ENCODE measurements at regions not wholly inside any gene's neighbourhood (a gene's known extent, or its start where the extent isn't known, plus 50 kb on each side); places are given as distances from the start of the nearest gene placed in this dataset.

GRCh38 chr18:38368246-38368645 is 802.6 kb upstream of the CELF4 start:
- no peak overlapping the region for H3K9ac ChIP-seq (replicated peaks; ENCODE audit: extremely low read depth, insufficient read depth, low read length)
- H3K4me1 ChIP-seq (ENCODE audit: control insufficient read depth, extremely low read depth, insufficient read depth, low read length) = no peaks in the 10 kb centered on the region
- no peak overlapping the region for H3K4me2 ChIP-seq (ENCODE audit: insufficient read depth, low read length)
- no peaks in the 10 kb centered on the region for H4K20me1 ChIP-seq (replicated peaks; ENCODE audit: control insufficient read depth, extremely low read depth, insufficient read depth, low read length)
- H3K9me3 ChIP-seq (replicated peaks; ENCODE audit: control insufficient read depth, insufficient read depth, low read length) = no peaks in the 10 kb centered on the region
- ChIA-PET CTCF (no interaction called here), POLR2A (no interaction called here)
- TF ChIP-seq MYC (IDR thresholded peaks at IDR 0.05; ENCODE audit: low read depth, low read length) (no peak), EZH2 (IDR thresholded peaks at IDR 0.05; ENCODE audit: borderline replicate concordance, low read depth, low read length, severe bottlenecking) (no peak), JUN (IDR thresholded peaks at IDR 0.05; ENCODE audit: borderline replicate concordance, insufficient read depth, insufficient read length, low read depth) (no peak), CTCF (IDR thresholded peaks at IDR 0.05; ENCODE audit: extremely low read depth in 1 of 2, insufficient read depth in 1 of 2, low read depth in 1 of 2, low read length in 2 of 2) (no peak), POLR2A (IDR thresholded peaks at IDR 0.05; ENCODE audit: low read depth, low read length) (no peak), GATA2 (IDR thresholded peaks at IDR 0.05; ENCODE audit: insufficient read depth, insufficient read length, low read depth, low read length) (no peak), MAX (IDR thresholded peaks at IDR 0.05; ENCODE audit: insufficient read depth, insufficient read length) (no peak), FOS (IDR thresholded peaks at IDR 0.05; ENCODE audit: borderline replicate concordance, insufficient read depth, low read length) (no peak), POLR2AphosphoS5 (IDR thresholded peaks at IDR 0.05; ENCODE audit: insufficient read depth, low read depth, low read length) (no peak)
- no peak overlapping the region for H2AFZ ChIP-seq (ENCODE audit: low read depth, low read length)
- H3K27ac ChIP-seq (ENCODE audit: insufficient read depth, low read depth, low read length) = no peak overlapping the region
- H3K27me3 ChIP-seq (ENCODE audit: control insufficient read depth in 2 of 2, insufficient read depth in 2 of 2, low read length in 2 of 2) = no peaks in the 10 kb centered on the region
- H3K4me3 ChIP-seq (replicated peaks in 1 of 3; ENCODE audit: insufficient read depth in 1 of 3, low read depth in 1 of 3, low read length in 3 of 3) = no peak overlapping the region
- no peak for DNase-seq (ENCODE audit: low read depth, low spot score)
- no peaks in the 10 kb centered on the region for H3K9me1 ChIP-seq (replicated peaks; ENCODE audit: control insufficient read depth, extremely low read depth, insufficient read depth, low read length)
- dilution Hi-C loops (cut with MboI; ENCODE audit: extremely low pct_ligation_motif_present, low sequenced_read_pairs) (no loop called here), intact Hi-C loops (cut with micrococcal nuclease) (no loop called here)
- H3K36me3 ChIP-seq (ENCODE audit: control insufficient read depth in 2 of 2, extremely low read depth in 1 of 2, insufficient read depth in 2 of 2, low read length in 2 of 2) = no peaks in the 10 kb centered on the region
- FAIRE-seq = no peak
- BruUV-seq (replicated peaks) = no TSS peak
- no peaks in the 10 kb centered on the region for H3K79me2 ChIP-seq (ENCODE audit: control insufficient read depth, insufficient read depth, low read length)

Measured in endothelial cell of umbilical vein (primary cell).